ENCODE measurements at regions not wholly inside any gene's neighbourhood (a gene's known extent, or its start where the extent isn't known, plus 50 kb on each side); places are given as distances from the start of the nearest gene placed in this dataset.
"Not testable (repeated sequence)": the region's sequence is repeated elsewhere in the genome, so short reads cannot be mapped to it uniquely, and the experiment has no call there.

DNA sequence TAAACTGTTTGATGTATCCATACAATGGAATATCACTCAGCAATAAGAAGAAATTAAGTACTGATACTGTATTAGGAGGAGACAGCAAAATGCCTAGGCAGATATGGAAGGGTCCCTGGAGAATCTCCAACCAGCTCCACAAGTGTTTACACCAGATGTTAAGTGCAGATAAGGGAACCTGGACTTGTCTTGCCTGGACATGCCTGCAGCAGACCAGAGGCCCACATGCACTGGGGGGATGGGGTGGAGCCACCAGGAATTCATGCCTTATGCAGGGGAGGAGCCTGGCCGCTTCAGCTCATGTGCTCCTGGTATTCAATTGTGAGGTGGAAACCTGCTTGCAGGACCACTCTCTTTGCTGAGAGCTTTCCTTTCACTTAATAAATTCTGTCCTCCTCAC lies 287.6 kb downstream of the LIPI start:
- TF ChIP-seq, protein P1, sequence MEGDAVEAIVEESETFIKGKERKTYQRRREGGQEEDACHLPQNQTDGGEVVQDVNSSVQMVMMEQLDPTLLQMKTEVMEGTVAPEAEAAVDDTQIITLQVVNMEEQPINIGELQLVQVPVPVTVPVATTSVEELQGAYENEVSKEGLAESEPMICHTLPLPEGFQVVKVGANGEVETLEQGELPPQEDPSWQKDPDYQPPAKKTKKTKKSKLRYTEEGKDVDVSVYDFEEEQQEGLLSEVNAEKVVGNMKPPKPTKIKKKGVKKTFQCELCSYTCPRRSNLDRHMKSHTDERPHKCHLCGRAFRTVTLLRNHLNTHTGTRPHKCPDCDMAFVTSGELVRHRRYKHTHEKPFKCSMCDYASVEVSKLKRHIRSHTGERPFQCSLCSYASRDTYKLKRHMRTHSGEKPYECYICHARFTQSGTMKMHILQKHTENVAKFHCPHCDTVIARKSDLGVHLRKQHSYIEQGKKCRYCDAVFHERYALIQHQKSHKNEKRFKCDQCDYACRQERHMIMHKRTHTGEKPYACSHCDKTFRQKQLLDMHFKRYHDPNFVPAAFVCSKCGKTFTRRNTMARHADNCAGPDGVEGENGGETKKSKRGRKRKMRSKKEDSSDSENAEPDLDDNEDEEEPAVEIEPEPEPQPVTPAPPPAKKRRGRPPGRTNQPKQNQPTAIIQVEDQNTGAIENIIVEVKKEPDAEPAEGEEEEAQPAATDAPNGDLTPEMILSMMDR (conservative IDR thresholded peaks at IDR 0.05; ENCODE audit: low read length), result not testable (repeated sequence)
- not testable (repeated sequence) for TF ChIP-seq EZH2phosphoT487 (IDR thresholded peaks at IDR 0.05; ENCODE audit: borderline replicate concordance)

All from Loucy (cell line).